HG03558 (cell line): ENCODE measurements at regions not wholly inside any gene's neighbourhood (a gene's known extent, or its start where the extent isn't known, plus 50 kb on each side); places are given as distances from the start of the nearest gene placed in this dataset.
"Not testable (repeated sequence)": the region's sequence is repeated elsewhere in the genome, so short reads cannot be mapped to it uniquely, and the experiment has no call there.

ENCODE experiments used
- ATAC-seq: cut with Tn5 transposase; IDR thresholded peaks from one replicate; pipeline ENCODE4 v1.9.1; 2021; ENCODE audit warnings: moderate number of reproducible peaks; ENCODE audit not compliant: unreplicated experiment; ENCODE audit errors: extremely low read depth

GRCh38 chr13:69124996-69125395 lies 982.6 kb upstream of the ATXN8OS start:
- no peak for ATAC-seq

DNA sequence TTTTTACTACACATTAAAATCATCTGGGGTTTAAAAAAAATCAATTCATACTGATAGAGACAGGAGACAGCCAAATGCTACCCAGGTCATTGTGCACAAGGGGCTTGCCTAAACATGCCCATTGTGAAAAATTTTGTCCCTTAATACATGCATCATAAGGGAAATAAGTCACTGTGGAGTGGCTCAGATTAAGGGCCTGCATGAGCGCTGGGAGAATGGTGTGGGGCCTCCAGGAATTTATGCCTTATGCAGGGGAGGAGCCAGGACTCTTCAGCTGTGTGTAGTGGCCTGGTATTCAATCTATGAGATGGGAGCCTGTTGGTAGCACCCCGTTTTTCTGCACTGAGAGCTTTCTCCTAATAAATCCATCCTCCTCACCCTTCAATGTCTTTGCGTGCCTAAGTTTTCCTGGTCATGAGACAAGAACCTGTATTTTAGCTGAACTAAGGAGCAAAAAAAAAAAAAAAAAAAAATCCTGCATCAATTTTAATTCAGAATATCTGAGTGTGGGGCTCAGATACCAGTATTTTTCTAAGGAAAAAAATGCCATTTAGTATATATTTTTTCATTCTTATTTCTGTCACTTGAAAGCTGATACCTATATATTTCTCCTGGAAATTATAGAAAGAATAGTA lies 997.6 kb upstream of the ATXN8OS start:
- ATAC-seq = no peak

- ATAC-seq = no peak
Observed at GRCh38 chr13:69108486-69108885, 999.1 kb upstream of the ATXN8OS start.

DNA sequence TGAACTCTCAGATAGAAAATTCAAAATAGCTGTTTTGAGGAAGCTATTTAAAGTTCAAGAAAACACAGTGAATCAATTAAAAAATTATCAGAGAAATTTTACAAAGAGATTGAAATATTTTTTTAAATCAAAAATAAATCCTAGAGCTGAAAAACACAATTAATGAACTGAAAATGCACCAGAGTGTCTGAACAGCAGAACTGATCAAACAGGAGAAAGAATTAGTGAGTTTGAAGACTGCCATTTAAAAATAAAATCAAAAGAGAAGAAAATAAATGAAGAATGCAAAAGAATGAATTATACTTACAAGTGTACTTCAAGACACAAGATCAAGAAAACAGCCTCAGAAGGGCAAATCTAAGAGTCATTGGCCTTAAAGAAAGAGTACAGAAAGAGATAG lies 1000.2 kb upstream of the ATXN8OS start:
- no peak for ATAC-seq

- no peak for ATAC-seq
Observed at GRCh38 chr13:69101841-69102240, 1005.8 kb upstream of the ATXN8OS start.

GRCh38 chr13:69094485-69094884 lies 1013.1 kb upstream of the ATXN8OS start:
- no peak for ATAC-seq

- ATAC-seq = no peak
Observed at GRCh38 chr13:69092615-69093322, 1014.9 kb upstream of the ATXN8OS start.

DNA sequence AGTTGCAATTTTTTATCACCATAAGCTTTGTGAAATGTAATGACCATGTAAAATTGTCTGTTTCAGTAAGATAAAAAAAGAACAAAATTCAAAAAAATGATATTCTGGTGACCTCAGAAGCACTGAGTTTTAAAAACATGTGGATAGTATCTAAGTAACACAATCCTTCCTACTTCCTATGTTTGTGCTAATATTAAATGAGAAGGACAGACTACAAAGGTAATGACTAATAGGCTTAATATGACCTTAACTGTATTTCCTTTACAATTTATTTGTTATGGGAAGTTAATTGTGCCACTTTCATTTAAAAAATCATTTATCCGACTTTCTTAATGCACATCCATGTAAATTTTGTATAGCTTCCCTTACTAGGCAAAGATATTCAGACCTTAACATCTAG lies 1030.4 kb upstream of the ATXN8OS start:
- no peak for ATAC-seq

GRCh38 chr13:69069554-69070133 lies 1038.0 kb upstream of the ATXN8OS start:
- ATAC-seq = no peak

- ATAC-seq = no peak
Observed at GRCh38 chr13:69050696-69051095, 1056.9 kb upstream of the ATXN8OS start.

GRCh38 chr13:69044629-69045028 lies 1063.0 kb upstream of the ATXN8OS start:
- ATAC-seq = no peak

GRCh38 chr13:69040898-69041297 lies 1066.7 kb upstream of the ATXN8OS start:
- ATAC-seq = no peak

- no peak for ATAC-seq
Observed at GRCh38 chr13:69035771-69036170, 1071.9 kb upstream of the ATXN8OS start.

DNA sequence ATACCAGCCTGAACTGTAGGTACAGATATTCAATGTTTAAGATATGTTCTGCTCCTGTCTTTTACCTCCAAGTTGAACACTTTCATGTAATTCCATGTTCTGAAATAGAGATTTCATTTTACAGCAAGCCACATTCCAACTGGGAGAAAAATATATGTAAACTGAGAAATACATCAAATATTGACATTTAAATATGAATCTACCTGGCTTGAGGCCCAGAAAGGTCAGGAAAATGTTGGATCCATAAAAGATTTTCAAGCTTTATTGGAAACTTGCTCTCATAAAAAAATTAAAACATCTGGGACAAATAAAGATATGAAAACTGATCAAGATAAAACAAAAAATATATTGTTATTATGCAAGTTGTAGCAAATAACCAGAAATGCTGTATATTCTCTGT lies 1078.7 kb upstream of the ATXN8OS start:
- no peak for ATAC-seq

DNA sequence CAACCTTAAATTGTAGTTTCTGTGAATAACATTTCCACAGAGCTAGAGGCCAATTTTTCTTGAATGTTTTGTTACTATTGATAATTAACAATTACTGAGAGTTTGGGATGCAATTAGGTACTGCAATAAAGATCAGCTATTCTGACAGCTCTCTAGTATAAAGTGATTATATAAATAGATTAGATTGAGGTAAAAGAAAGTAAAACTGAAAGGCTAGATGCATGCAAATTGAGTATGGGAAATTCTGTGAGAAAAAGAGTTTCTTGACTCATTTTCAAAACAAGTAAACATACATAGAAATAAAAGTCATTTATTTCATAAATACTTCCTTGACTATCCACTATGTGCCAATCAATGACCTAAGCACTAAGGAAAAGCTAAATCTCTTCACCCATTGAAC lies 1087.5 kb upstream of the ATXN8OS start:
- no peak for ATAC-seq

DNA sequence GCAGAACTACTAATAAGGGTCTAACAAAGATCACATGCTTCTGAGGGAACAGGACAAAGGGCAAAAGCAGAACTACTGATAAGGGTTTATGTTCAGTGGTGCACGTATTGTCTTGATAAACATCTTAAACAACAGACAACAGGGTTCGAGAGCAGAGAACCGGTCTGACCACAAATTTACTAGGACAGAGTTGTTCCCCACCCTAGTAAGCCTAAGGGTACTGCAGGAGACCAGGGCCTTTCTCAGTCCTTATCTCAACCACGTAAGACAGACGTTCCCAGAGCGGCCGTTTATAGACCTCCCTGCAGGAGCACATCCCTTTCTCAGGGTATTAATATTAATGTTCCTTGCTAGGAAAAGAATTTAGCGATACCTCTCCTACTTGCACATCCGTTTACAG lies 1089.5 kb upstream of the ATXN8OS start:
- ATAC-seq = not testable (repeated sequence)

- ATAC-seq = no peak
Observed at GRCh38 chr13:69010789-69011188, 1096.8 kb upstream of the ATXN8OS start.

DNA sequence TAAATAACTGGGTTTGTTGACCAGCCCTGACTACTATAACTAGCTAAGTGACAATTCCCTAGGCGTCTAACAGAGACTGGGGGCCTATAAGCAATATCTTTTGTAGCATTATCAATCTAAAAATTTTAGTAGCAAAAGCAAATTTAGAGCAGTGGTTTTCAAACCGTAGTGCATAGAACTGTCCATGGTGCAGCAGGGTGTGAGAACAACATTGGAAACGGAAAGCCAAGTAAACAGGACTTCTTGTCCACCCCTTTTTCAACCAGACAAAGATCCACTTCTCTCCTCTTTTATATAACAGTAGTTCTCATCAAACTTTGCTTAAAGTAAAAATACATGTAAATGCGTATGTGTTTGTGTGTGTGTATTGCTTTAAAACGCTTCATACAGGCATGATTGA lies 1099.1 kb upstream of the ATXN8OS start:
- ATAC-seq = no peak

GRCh38 chr13:68998056-68998455 lies 1109.6 kb upstream of the ATXN8OS start:
- no peak for ATAC-seq

DNA sequence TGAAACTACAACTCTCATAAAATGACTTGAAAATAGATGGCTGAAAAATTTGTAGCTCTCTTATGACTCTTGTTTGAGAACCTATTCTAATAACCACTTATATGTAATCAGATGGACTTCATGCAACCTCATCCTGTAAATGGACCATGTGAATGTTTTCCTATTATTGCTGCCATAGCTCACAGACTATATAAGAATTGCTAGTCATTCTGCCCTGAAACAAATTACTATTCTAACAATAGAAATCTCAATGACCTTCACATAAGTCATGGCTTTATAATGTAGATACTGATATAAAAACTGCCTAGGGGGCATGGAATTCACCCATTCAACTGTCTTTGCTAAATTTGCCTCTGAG lies 1111.0 kb upstream of the ATXN8OS start:
- ATAC-seq = no peak

GRCh38 chr13:68995972-68996667 lies 1111.5 kb upstream of the ATXN8OS start:
- no peak for ATAC-seq
